Karpas-422 (cell line): ENCODE measurements at regions not wholly inside any gene's neighbourhood (a gene's known extent, or its start where the extent isn't known, plus 50 kb on each side); places are given as distances from the start of the nearest gene placed in this dataset.

Experiments used
- DNase-seq: peaks from one replicate; pipeline ENCODE4 v3.0.0-alpha.2; 2015
- H2AFZ ChIP-seq: fragments of 200-600 bp; sonication (generic); 2 replicates; pipeline ENCODE4 v1.6.1; 2014; ENCODE audit warnings: antibody characterized with exemption, low read length, mixed read lengths
- H3K27ac ChIP-seq: fragments of 200-600 bp; sonication (generic); 2 replicates; pipeline ENCODE4 v1.5.1; 2014; ENCODE audit warnings: mild to moderate bottlenecking, low read length, moderate library complexity
- H3K27me3 ChIP-seq: fragments of 200-600 bp; sonication (generic); 2 replicates; pipeline ENCODE4 v1.6.1; 2014; ENCODE audit warnings: low read length, mixed read lengths
- H3K36me3 ChIP-seq: fragments of 200-600 bp; sonication (generic); 2 replicates; pipeline ENCODE4 v1.6.1; 2014; ENCODE audit warnings: low read length, mixed read lengths; ENCODE audit not compliant: insufficient read depth
- H3K4me1 ChIP-seq: fragments of 200-600 bp; sonication (generic); 2 replicates; pipeline ENCODE4 v1.6.1; 2014; ENCODE audit warnings: mild to moderate bottlenecking, low read length, mixed read lengths
- H3K4me2 ChIP-seq: fragments of 200-600 bp; sonication (generic); 2 replicates; pipeline ENCODE4 v1.6.1; 2014; ENCODE audit warnings: low read length, low read depth, mild to moderate bottlenecking; ENCODE audit not compliant: poor library complexity, severe bottlenecking
- H3K4me3 ChIP-seq: fragments of 200-600 bp; sonication (generic); 2 replicates; pipeline ENCODE4 v1.5.1; 2014; ENCODE audit warnings: mild to moderate bottlenecking, antibody characterized with exemption, low read length, mixed read lengths
- H3K79me2 ChIP-seq: fragments of 200-600 bp; sonication (generic); 2 replicates; pipeline ENCODE4 v1.6.1; 2014; ENCODE audit warnings: mild to moderate bottlenecking, low read length, mixed read lengths
- H3K9ac ChIP-seq: fragments of 200-600 bp; sonication (generic); 2 replicates; pipeline ENCODE4 v1.6.0; 2014; ENCODE audit warnings: low read length
- H3K9me2 ChIP-seq: fragments of 200-600 bp; sonication (generic), shearing (Covaris generic); replicated peaks from 2 replicates; pipeline ENCODE4 v1.6.0; 2014; ENCODE audit warnings: mild to moderate bottlenecking, low read length, moderate library complexity; ENCODE audit not compliant: insufficient read depth
- H3K9me3 ChIP-seq: fragments of 300-700, 200-600 bp; sonication (generic); 2 replicates; pipeline ENCODE4 v1.6.1; 2014; ENCODE audit warnings: low read length, mixed read lengths
- H4K20me1 ChIP-seq: fragments of 200-600 bp; sonication (generic); 2 replicates; pipeline ENCODE4 v1.6.1; 2014; ENCODE audit warnings: mild to moderate bottlenecking, antibody characterized with exemption, low read length, low read depth; ENCODE audit not compliant: insufficient read depth

DNA sequence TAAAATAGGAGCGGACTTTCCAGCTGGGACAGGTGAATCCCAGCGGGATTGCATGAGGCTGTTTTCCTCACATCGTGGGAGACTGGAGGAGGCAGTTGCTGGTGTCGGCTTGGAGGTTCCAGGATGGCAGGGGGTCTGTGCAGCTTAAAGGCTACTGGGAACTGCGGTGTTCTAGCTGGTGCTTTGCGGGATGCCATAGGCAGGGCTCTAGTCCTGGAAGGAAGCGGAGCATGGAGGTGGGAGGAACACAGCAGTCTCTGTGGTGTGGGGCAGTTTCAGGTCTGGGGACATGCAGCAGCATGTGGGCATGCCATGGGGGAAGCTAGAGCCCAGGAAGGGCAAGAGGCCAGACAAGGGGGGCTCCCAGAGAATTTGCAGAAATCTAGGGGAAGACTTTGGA, 141.5 kb downstream of the NSG2 start:
- H3K4me1 ChIP-seq, result no peaks in the 10 kb centered on the region
- no peaks in the 10 kb centered on the region for H3K9me3 ChIP-seq
- H4K20me1 ChIP-seq, result no peaks in the 10 kb centered on the region
- no peak overlapping the region for H3K4me3 ChIP-seq
- no peak overlapping the region for H3K9ac ChIP-seq
- H3K27me3 ChIP-seq, result no peaks in the 10 kb centered on the region
- no peak overlapping the region for H2AFZ ChIP-seq
- no peaks in the 10 kb centered on the region for H3K36me3 ChIP-seq
- DNase-seq, result no peak
- H3K9me2 ChIP-seq, result no peaks in the 10 kb centered on the region
- no peak overlapping the region for H3K27ac ChIP-seq
- H3K79me2 ChIP-seq, result no peaks in the 10 kb centered on the region
- no peak overlapping the region for H3K4me2 ChIP-seq

DNA sequence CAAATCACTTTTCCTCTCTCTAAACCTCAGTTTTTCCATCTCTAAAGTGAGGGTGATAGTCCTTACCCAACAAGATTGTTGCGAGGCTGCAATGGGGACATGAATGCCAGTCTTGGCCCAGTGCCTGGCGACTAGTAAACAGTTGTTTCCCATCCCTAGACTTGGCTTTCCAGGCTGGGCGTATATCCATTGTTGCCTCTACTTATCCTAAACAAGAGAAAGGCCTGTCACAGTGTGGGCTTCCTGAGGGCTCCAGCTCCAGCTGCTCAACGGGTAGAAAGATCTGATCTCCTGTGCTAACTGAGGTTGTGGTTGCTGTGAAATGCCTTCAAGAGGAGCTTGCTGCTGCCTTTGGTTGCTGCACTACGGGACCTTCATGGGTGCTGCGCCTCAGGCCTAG, 142.0 kb downstream of the NSG2 start:
- Histone ChIP-seq H3K9me2 (no peaks in the 10 kb centered on the region), H3K27me3 (no peaks in the 10 kb centered on the region), H3K79me2 (no peaks in the 10 kb centered on the region), H3K9me3 (no peaks in the 10 kb centered on the region), H3K4me2 (no peak overlapping the region), H4K20me1 (no peaks in the 10 kb centered on the region), H3K4me1 (no peaks in the 10 kb centered on the region), H3K36me3 (no peaks in the 10 kb centered on the region), H3K9ac (no peak overlapping the region), H3K4me3 (no peak overlapping the region), H3K27ac (no peak overlapping the region), H2AFZ (no peak overlapping the region)
- DNase-seq, result no peak

DNA sequence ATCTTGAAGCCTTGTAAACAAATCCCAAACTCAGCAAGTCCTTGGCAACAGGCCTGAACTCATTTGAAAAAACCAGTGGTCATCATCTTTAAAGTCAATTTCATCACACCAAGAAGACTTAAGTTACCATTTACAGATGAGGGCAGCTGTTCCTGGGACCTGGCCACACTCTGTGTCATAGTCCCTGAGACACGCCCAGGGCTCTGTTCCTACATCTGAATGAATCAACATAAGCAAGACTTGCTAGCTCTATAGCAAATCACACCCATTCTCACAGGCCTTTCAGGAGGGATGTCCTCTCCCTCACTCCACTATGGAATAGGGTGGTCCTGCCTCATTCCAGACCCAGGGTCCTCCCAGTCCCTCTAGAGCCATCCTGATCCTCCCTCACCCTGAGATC, 142.8 kb downstream of the NSG2 start:
- no peaks in the 10 kb centered on the region for H3K79me2 ChIP-seq
- H3K9me2 ChIP-seq, result no peaks in the 10 kb centered on the region
- H3K4me3 ChIP-seq, result no peak overlapping the region
- no peaks in the 10 kb centered on the region for H3K36me3 ChIP-seq
- no peak overlapping the region for H3K9ac ChIP-seq
- H3K4me2 ChIP-seq, result no peak overlapping the region
- H3K4me1 ChIP-seq, result no peaks in the 10 kb centered on the region
- no peaks in the 10 kb centered on the region for H3K27me3 ChIP-seq
- no peaks in the 10 kb centered on the region for H3K9me3 ChIP-seq
- H3K27ac ChIP-seq, result no peak overlapping the region
- H2AFZ ChIP-seq, result no peak overlapping the region
- no peaks in the 10 kb centered on the region for H4K20me1 ChIP-seq
- DNase-seq, result no peak

DNA sequence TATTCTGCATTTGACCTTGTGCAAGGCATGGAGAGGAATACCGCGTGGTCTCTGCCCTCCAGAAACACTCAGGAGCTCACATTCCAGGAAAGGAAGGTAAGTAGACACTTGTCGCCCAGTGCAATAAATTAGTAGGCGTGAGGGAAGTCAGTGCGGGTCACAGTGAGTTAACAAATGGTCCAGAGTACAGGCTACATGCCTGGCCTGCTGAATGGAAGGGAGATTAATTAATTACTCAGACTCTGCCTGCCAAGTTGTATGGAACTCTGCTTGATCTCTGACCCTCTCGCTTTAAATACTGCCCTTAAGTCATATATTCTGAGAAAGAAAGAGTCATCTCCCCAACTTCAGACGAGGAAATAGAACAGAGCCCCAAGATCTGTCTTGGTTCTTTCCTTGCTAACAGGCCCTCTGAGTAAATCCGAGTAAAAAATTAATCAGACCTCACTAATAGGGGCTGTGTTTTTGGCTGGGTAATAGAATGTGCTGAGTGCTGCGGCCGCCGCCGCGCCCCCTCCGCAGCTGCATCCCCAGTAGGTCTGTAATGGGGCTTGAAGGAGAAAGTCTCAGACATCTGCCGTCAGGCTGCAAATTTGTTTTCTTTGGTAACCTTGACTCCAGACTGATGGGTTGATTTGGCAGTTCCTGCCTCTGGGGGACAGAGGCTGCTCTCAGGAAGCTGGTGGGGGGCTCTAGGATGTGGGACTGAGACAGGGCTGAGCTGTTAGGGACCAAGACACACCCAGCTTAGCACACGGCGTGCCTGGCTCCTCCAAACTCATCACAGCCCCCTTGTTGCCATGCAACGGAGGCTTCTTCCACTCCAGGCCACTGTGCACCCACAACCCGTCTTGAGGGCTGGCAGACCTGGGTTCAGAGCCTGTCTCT, 144.4 kb downstream of the NSG2 start:
- Histone ChIP-seq H3K36me3 (no peaks in the 10 kb centered on the region), H3K27ac (no peak overlapping the region), H2AFZ (no peak overlapping the region), H3K4me1 (no peaks in the 10 kb centered on the region), H4K20me1 (no peaks in the 10 kb centered on the region), H3K4me2 (no peak overlapping the region), H3K4me3 (no peak overlapping the region), H3K79me2 (no peaks in the 10 kb centered on the region), H3K27me3 (no peaks in the 10 kb centered on the region), H3K9me2 (no peaks in the 10 kb centered on the region), H3K9ac (no peak overlapping the region), H3K9me3 (no peaks in the 10 kb centered on the region)
- DNase-seq, result no peak

DNA sequence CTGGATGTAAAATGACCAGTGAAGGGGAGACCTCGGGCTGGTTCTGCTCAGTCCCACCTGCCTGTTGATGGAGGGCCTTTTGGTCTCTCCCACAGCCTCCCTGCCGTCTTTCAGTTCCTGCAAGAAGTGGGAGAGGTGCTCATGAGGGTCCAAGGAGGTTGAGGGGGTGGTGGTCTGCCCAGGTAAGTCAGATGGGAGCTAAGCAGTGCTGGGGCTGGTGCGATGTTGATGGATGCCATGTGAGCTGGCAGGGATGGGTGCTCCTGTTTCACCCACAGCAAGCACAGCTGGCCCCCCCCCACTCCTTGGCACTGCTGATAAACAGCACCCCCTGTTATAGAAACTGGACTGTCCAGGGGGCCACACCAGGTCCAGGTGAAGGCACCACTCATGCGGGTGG, 145.6 kb downstream of the NSG2 start:
- H3K4me2 ChIP-seq, result no peak overlapping the region

DNA sequence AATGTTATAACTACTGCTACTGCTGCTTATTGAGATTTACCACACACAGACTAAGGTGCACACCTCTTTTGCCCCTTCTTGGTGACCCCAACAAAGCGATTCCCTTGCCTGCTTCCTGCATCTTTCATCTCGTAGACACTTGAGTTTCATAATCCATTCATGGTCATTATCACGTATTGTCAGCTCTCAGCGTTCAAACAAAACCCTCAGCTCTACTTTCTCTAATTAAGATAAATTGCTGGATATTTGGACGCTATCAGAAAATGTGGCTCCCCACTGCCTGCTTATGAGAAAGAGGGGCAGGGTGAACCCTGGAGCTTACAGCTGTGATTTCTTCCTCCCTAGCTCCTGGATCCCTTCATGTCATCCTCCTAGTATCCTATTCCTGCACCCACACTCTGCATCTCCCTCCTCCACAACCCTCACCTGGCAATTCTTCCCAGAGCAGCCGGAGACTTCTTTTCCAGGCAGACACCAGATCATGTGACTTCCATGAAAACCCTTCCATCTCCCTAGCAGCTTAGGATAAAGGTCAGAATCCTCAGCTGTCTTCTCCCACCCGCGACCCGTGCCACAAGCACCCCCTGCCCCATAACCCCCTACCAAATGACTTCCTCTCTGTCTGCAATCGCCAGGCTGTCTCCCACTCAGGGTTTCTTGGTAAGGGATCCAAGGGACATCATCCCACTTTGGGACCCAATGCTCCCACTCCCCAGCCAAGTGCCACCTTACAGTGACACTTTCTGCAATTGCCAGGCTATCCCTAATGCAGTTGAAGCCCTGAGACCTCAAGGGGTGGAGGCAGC, 146.5 kb downstream of the NSG2 start:
- no peaks in the 10 kb centered on the region for H3K79me2 ChIP-seq
- no peaks in the 10 kb centered on the region for H3K27me3 ChIP-seq
- H4K20me1 ChIP-seq, result no peaks in the 10 kb centered on the region
- no peaks in the 10 kb centered on the region for H3K4me1 ChIP-seq
- no peak overlapping the region for H2AFZ ChIP-seq
- no peaks in the 10 kb centered on the region for H3K9me3 ChIP-seq
- DNase-seq, result no peak
- no peaks in the 10 kb centered on the region for H3K36me3 ChIP-seq
- no peak overlapping the region for H3K27ac ChIP-seq
- no peaks in the 10 kb centered on the region for H3K9me2 ChIP-seq
- H3K4me3 ChIP-seq, result no peak overlapping the region
- no peak overlapping the region for H3K9ac ChIP-seq
- H3K4me2 ChIP-seq, result no peak overlapping the region

More for the DNA sequence above, 145.6 kb downstream of the NSG2 start:
- Histone ChIP-seq H3K4me3 (no peak overlapping the region), H3K9ac (no peak overlapping the region), H2AFZ (no peak overlapping the region), H3K9me3 (no peaks in the 10 kb centered on the region), H3K27ac (no peak overlapping the region), H3K36me3 (no peaks in the 10 kb centered on the region), H4K20me1 (no peaks in the 10 kb centered on the region), H3K27me3 (no peaks in the 10 kb centered on the region), H3K9me2 (no peaks in the 10 kb centered on the region), H3K79me2 (no peaks in the 10 kb centered on the region), H3K4me1 (no peaks in the 10 kb centered on the region)
- DNase-seq, result no peak

DNA sequence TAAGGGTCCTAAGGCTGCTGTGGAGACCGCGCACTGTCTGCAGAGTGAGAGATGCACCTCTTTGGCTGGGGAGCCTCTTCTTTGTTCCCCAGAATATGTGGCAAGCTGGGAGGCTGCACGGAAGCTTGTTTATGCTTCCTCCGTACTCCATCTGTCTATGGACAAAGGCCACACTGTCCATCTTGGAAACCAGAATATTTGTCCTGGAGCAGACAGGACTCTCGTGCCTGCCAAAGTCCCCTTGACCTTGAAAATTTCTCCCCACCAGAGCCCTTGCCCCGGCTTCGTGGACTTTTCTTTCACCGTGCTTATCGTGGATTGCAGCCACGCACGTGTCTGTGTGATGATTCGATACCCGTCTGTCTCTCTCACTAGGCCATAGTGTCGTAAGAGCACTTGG, 147.4 kb downstream of the NSG2 start:
- no peaks in the 10 kb centered on the region for H3K27me3 ChIP-seq
- DNase-seq, result no peak
- H3K9me3 ChIP-seq, result no peaks in the 10 kb centered on the region

DNA sequence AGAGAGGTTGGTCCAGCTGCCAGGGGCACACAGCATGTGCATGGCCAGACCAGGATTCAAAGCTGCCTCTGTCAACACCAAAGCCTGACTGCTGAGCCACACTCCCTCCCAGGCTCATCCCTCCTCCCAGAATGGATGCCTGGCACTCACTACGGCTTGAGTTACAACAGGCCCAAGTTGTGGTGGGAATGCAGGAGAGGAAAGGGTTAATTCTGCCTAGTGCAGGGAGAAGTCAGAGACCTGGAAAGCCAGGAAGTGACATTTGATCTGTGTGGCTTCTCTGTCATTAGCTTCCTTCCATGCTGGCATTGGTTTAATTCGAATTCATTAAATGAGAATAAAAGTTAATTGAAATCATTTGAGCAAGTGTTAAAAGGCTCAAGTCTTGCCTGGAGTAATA, 150.0 kb downstream of the NSG2 start:
- Histone ChIP-seq H3K9me2 (no peaks in the 10 kb centered on the region), H3K4me1 (no peaks in the 10 kb centered on the region), H4K20me1 (no peaks in the 10 kb centered on the region), H3K9ac (no peak overlapping the region), H3K4me2 (no peak overlapping the region), H3K4me3 (no peak overlapping the region), H3K27ac (no peak overlapping the region), H3K9me3 (no peaks in the 10 kb centered on the region), H3K79me2 (no peaks in the 10 kb centered on the region), H3K36me3 (no peaks in the 10 kb centered on the region), H2AFZ (no peak overlapping the region), H3K27me3 (no peaks in the 10 kb centered on the region)
- no peak for DNase-seq

More for the DNA sequence above, 147.4 kb downstream of the NSG2 start:
- Histone ChIP-seq H3K4me1 (no peaks in the 10 kb centered on the region), H3K4me2 (no peak overlapping the region), H4K20me1 (no peaks in the 10 kb centered on the region), H3K79me2 (no peaks in the 10 kb centered on the region), H3K4me3 (no peak overlapping the region), H3K9ac (no peak overlapping the region), H3K27ac (no peak overlapping the region), H3K9me2 (no peaks in the 10 kb centered on the region), H2AFZ (no peak overlapping the region), H3K36me3 (no peaks in the 10 kb centered on the region)
